ENCODE measurements at regions not wholly inside any gene's neighbourhood (a gene's known extent, or its start where the extent isn't known, plus 50 kb on each side); places are given as distances from the start of the nearest gene placed in this dataset.
"Not testable (repeated sequence)": the region's sequence is repeated elsewhere in the genome, so short reads cannot be mapped to it uniquely, and the experiment has no call there.

GRCh38 chr2:199558156-199558555, 100.4 kb upstream of the SATB2 start:
- no peak for DNase-seq (ENCODE audit: low spot score)

DNA sequence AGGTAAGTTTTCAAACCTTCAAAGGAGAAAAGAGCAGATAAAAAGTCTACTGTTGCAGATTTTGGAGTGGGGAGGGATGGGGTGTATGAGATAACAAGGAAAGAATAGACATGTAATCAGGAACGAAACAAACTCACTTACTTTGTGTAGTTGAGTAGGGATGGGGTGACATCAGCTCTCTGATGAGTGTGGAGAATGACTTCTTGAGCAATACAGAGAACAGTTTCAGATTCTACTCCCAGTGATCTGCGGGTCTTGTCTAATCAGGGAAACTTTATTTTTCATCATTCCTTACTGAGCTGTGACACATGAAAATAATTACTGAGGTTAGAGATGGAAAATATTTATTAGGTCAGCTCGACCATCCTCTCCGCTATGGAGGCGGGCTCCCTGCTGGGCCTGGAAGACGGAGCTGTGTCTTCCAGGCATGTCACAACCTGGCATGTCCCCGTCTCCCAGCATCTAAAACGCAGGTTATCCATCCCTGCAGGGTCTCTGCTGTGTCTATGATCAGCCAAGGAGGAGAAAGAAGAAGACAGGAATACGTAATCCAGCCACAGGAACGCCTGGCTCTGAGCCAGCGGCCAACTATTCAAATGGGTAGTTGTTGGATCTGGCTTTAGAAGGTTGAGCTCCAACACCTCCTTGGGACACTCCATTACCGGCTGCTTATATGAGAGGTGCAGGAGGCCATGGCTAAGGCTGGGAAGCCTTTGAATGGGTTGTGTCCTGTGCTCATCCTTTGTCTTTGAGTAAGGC, 99.0 kb upstream of the SATB2 start:
- DNase-seq (ENCODE audit: low spot score) = no peak

DNA sequence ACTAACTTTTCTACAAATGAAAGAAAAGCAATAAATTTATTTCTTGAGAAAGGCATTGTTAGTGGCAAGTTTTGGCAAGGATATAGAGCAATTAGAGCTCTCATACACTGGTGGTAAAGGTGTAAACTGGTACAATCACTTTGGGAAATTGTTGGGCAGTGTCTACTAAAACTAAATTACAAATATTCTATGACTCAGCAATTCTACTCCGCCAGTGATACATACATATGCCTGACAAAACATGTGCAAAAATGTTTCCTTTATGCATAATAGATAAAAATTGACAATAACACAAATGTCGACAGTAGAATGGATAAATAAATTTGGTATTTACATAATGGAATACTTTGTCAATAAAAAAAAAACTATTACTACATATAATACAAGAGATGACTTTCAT, 96.3 kb upstream of the SATB2 start:
- DNase-seq (ENCODE audit: low spot score) = no peak

DNA sequence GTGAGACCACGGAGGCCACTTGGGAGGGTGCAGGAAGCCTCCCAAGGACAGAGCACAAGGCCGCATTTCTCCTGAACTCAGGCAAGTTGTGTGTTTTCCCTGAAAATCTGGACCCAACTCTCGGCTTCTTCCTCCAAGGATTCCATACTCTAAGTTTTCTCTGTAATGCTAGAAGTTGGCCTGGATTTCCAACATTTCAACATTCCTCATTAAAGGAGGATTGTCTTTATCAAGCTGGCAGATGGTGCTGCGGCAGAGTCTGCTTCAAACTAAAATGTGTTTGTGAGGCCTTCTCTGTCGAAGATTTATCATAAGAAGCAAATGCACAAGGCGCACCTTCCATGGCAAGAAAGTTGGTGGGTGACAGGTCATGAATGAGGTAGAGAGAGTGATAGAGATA, 94.4 kb upstream of the SATB2 start:
- DNase-seq (ENCODE audit: low spot score) = no peak

DNA sequence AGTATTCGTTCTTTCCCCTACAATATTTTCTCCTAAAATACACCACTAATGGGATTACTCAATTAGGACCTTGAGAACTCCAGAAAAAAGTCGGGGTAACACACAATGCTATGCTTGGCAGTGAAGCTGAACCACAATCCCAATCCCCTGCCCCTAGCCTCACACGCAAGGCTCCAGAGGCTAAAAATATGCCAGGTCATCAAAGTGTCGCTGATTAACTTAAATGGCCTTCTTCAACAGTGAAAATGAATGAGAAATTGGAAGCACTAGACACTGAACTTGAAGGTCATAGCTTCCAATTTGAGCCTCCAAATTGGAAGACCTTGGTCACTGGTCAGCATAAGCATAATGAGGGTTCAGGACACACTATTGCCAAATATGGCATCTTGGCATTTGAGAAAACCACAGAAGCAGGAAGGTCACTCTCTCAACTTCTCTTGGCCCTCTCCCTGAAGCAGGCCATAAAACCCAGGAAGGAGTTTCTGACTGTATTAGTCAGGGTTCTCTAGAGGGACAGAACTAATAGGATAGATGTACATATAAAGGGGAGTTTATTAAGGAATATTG, 86.0 kb upstream of the SATB2 start:
- no peak for DNase-seq (ENCODE audit: low spot score)

GRCh38 chr2:199535445-199536177, 77.9 kb upstream of the SATB2 start:
- no peak for DNase-seq (ENCODE audit: low spot score)

- DNase-seq (ENCODE audit: low spot score) = not testable (repeated sequence)
Measured at GRCh38 chr2:199533873-199534272, 76.1 kb upstream of the SATB2 start.

- no peak for DNase-seq (ENCODE audit: low spot score)
Measured at GRCh38 chr2:199527071-199527470, 69.3 kb upstream of the SATB2 start.

GRCh38 chr2:199524689-199525574, 67.2 kb upstream of the SATB2 start:
- DNase-seq (ENCODE audit: low spot score) = no peak

- DNase-seq (ENCODE audit: low spot score) = no peak
Measured at GRCh38 chr2:199509403-199509802, 51.7 kb upstream of the SATB2 start.
